ENCODE measurements at regions not wholly inside any gene's neighbourhood (a gene's known extent, or its start where the extent isn't known, plus 50 kb on each side); places are given as distances from the start of the nearest gene placed in this dataset.

DNA sequence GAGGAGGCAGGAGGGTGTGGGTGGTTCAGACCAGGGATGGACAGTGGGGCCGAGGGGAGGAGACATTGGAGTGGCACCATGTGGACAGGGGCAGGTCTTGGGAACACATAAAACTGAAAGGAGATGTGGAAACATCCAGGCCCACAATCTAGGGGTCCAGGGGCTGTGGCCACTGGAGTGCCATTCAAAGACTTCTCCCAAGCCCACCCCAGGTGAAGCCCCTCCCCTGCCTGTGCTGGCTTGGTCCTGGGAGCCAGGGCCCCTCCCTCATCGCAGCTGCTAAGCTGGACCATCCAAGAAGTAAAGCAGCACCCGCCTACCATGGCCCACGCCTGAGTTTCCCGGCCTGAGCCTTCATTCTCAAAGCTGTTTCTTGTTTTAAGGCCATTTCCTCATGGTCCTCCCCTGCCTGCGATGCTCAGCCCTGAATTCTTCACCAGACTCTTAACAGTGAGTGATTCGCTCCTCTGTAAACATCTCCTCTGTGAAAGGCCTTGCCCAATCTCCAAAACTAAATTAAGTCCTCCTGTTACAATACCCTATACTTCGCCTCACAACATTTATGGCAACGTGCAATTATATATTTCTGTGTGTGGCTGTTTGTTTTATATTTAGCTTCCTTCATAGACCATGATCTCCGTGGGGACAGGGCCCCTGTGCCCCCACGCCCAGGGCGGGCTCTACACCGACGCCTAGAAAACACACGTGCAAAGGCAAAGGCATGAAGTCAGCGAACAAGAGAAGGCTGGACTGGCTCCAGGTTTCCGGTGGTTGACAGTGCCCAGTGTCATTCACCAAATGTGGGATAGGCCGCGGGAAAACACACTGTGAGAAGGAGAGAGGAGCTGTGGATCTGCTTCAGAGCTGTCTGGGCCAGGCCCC is 267.8 kb downstream of the ERMARD start:
- Histone ChIP-seq H3K27me3 (peaks cover 21% of the 10 kb centered on the region), H3K4me1 (peaks cover 0 to 10% (median 6%) of the 10 kb centered on the region in 3 donors), H3K9me3 (no peaks in the 10 kb centered on the region), H3K27ac (peak overlapping the region in 2 of 4 donors; percentile 40), H3K4me3 (no peak overlapping the region), H3K36me3 (no peaks in the 10 kb centered on the region)
- peak; percentile 60 for ATAC-seq
- TF ChIP-seq POLR2A (IDR thresholded peaks at IDR 0.05) (no peak), EP300 (IDR thresholded peaks at IDR 0.05) (no peak), CTCF (IDR thresholded peaks at IDR 0.05) (no peak), POLR2AphosphoS5 (IDR thresholded peaks at IDR 0.05) (no peak)
- WGBS, 2 donors (ENCODE audit: low coverage in 1 of 2) = 61 to 70% methylated on average over 9 to 15 of the region's 19 CpGs

DNA sequence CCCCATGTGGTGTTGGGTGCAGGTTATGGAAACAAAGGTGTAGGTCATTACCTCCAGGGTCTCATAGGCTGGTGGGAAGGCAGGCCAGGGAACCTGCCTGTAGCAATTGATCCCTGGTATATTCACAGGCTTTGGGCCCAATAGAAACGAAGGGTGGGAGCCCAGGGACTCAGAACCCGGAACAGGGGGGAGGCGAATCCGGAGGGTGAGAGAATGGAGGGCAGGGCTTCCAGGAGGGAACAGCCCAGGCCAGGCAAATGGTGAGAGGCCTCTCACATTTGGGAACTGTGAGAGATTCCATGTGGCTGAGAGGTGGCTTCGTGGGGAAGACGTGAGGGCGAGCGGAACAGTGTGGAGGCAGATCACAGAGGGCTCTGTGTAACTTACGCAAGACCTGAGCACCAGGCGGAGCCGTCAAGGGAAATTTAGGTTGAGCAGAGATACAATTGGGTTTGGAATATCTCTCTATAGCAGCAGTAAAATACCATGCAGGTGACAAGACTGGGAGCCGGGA is 267.1 kb downstream of the ERMARD start:
- no peaks in the 10 kb centered on the region for H3K36me3 ChIP-seq
- H3K27me3 ChIP-seq = peaks cover 16% of the 10 kb centered on the region
- H3K4me3 ChIP-seq = no peak overlapping the region
- no peak for TF ChIP-seq POLR2A (IDR thresholded peaks at IDR 0.05)
- no peak for TF ChIP-seq POLR2AphosphoS5 (IDR thresholded peaks at IDR 0.05)
- no peak for TF ChIP-seq EP300 (IDR thresholded peaks at IDR 0.05)
- TF ChIP-seq CTCF (IDR thresholded peaks at IDR 0.05) = no peak
- peak overlapping the region in 2 of 4 donors; percentile 40 for H3K27ac ChIP-seq
- 92% methylated on average over 11 of the region's 12 CpGs; no CpG with 5 or more reads in 1 of the 2 donors for WGBS, 2 donors (ENCODE audit: low coverage in 1 of 2)
- H3K9me3 ChIP-seq = peaks cover 0 to 4% (median 0%) of the 10 kb centered on the region in 3 donors
- peaks cover 0 to 7% (median 6%) of the 10 kb centered on the region in 3 donors for H3K4me1 ChIP-seq
- no peak for ATAC-seq

- ATAC-seq = no peak
- Histone ChIP-seq H3K4me3 (no peak overlapping the region), H3K36me3 (no peaks in the 10 kb centered on the region), H3K27me3 (peaks cover 8% of the 10 kb centered on the region), H3K9me3 (peaks cover 0 to 10% (median 0%) of the 10 kb centered on the region in 3 donors), H3K4me1 (no peaks in the 10 kb centered on the region), H3K27ac (no peak overlapping the region)
- TF ChIP-seq CTCF (IDR thresholded peaks at IDR 0.05) = no peak
- TF ChIP-seq POLR2AphosphoS5 (IDR thresholded peaks at IDR 0.05) = no peak
- no peak for TF ChIP-seq EP300 (IDR thresholded peaks at IDR 0.05)
- TF ChIP-seq POLR2A (IDR thresholded peaks at IDR 0.05) = no peak
- 87 to 88% methylated on average over 11 of the region's 11 CpGs for WGBS, 2 donors (ENCODE audit: low coverage in 1 of 2)
Observed at GRCh38 chr6:170017603-170018320, 266.3 kb downstream of the ERMARD start.

DNA sequence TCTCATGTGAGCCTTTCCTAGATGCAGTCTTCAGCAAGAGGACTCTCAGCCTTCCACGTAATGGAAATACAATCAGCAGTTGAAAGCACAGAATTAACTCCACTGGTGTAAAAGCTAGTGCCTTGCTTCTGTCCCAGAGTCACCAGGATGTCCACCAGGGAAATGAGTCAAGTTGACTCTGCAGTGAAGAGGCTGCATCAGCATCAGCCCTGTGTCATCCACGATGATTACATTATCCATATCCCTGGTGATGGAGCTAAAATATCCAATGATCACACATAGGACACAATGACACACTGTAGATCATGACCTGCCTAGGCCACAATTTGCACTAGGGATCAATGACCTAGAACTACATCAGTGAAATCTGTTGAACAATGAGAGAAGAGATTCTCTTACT is 262.4 kb downstream of the ERMARD start:
- Histone ChIP-seq H3K4me3 (no peak overlapping the region), H3K36me3 (no peaks in the 10 kb centered on the region), H3K27ac (no peak overlapping the region), H3K9me3 (peaks cover 0 to 10% (median 0%) of the 10 kb centered on the region in 3 donors), H3K27me3 (no peaks in the 10 kb centered on the region), H3K4me1 (no peaks in the 10 kb centered on the region)
- no peak for ATAC-seq
- 92 to 93% methylated on average over 2 of the region's 2 CpGs for WGBS, 2 donors (ENCODE audit: low coverage in 1 of 2)
- TF ChIP-seq POLR2A (IDR thresholded peaks at IDR 0.05) (no peak), CTCF (IDR thresholded peaks at IDR 0.05) (no peak), EP300 (IDR thresholded peaks at IDR 0.05) (no peak), POLR2AphosphoS5 (IDR thresholded peaks at IDR 0.05) (no peak)

Measured in gastroesophageal sphincter (tissue), 4 donors.